GM19397 (cell line): ENCODE measurements at regions not wholly inside any gene's neighbourhood (a gene's known extent, or its start where the extent isn't known, plus 50 kb on each side); places are given as distances from the start of the nearest gene placed in this dataset.
"Not testable (repeated sequence)": the region's sequence is repeated elsewhere in the genome, so short reads cannot be mapped to it uniquely, and the experiment has no call there.

Source experiments
- ATAC-seq: cut with Tn5 transposase; IDR thresholded peaks from one replicate; pipeline ENCODE4 v1.9.1; 2021; ENCODE audit warnings: mild to moderate bottlenecking, moderate library complexity; ENCODE audit not compliant: unreplicated experiment

GRCh38 chr1:60866226-60866900 lies 216.0 kb upstream of the NFIA start:
- no peak for ATAC-seq

DNA sequence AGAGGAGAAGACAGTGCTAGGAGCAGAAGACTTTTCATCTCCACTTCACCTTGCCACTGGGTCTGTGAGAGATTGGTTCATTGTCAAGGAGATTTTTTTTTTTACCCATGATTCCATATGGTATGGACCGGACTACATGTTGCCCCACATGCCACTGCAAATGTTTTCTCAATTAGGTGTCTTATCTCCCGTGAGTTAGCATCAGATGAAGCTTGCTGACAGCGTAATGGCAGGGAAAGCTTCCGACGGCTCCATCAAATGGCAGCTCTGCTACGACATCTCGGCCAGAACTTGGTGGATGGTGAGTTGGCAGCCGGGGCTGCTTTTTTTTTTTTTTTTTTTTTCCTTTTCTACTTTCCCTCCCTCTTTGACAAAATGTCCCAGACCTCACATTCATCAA lies 217.2 kb upstream of the NFIA start:
- no peak for ATAC-seq

GRCh38 chr1:60864722-60865121 lies 217.6 kb upstream of the NFIA start:
- no peak for ATAC-seq

DNA sequence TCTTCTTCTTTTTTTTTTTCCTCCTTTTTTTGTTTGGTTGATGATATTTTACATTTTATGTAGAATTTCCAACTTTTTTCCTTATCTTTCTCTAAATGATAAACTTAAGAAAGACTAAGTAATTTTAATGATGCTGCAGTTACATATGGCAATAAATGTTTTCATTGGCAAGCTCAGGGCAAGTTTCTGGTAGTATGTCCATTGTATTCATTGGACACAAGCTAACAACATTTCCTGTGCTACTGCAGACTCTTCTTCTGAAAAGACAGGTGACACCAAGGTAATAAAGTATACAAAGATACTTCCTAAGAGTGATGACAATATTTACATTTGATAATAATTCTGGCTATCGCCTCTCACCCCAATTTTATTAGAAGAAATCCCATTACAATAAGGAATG lies 219.2 kb upstream of the NFIA start:
- no peak for ATAC-seq

- no peak for ATAC-seq
Measured at GRCh38 chr1:60861961-60862567, 220.3 kb upstream of the NFIA start.

- ATAC-seq, result no peak
Measured at GRCh38 chr1:60859111-60859510, 223.2 kb upstream of the NFIA start.

GRCh38 chr1:60857851-60858250 lies 224.5 kb upstream of the NFIA start:
- ATAC-seq, result no peak

DNA sequence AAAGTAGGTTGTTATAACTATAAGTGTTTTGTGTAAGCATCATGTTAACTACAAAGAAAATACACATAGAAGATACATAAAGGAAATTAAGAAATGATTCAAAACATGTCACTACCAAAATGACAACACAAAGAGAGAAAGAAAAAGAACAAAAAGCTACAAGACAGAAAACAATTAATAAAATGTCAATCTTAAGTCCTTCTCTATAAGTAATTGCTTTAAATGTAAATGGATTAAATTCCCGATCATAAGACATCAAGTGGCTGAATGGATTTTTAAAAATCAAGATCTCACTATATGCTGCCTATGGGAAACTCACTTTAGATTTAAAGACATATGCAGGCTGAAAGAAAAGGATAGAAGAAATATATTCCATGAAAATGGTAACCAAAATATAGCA lies 232.3 kb upstream of the NFIA start:
- no peak for ATAC-seq

DNA sequence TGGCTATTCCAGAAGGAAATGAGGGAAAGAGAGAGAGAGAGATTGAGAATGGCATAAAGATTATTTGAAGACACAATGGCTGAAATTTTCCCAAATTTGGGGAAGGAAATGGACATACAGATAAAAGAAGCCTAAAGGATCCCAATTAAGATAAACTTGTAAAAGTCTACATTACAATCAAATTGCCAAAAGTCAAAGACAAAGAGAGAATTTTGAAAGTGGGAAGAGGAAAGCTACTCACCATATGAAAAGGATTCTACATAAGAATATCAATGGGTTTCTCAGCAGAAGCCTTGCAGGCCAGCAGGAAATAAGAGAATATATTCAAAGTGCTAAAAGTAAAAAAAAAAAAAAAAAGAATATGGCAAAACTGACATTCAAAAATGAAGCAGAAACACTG lies 233.0 kb upstream of the NFIA start:
- no peak for ATAC-seq

GRCh38 chr1:60848583-60849188 lies 233.7 kb upstream of the NFIA start:
- ATAC-seq, result no peak

- ATAC-seq, result no peak
Measured at GRCh38 chr1:60847855-60848582, 234.3 kb upstream of the NFIA start.

DNA sequence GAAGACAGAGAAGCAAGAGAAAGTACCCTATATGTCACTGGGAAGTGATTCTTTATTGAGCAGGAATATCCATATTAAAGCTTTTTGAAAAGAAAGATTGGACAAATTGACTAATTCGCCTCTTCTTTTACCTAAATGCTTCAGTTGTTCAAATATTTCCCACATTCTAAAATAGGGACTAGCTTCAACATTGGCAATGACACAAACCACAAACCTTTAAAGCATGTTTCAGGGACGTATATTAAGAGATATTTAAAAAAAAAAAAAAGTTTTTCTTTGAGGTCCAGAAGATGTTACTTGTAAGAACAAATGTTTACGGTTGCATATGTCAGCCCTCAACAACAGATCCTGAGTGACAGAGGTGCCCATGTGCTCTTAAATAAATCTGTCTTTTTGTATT lies 235.0 kb upstream of the NFIA start:
- no peak for ATAC-seq

GRCh38 chr1:60845659-60846058 lies 236.7 kb upstream of the NFIA start:
- ATAC-seq, result not testable (repeated sequence)

GRCh38 chr1:60842304-60842703 lies 240.1 kb upstream of the NFIA start:
- no peak for ATAC-seq

DNA sequence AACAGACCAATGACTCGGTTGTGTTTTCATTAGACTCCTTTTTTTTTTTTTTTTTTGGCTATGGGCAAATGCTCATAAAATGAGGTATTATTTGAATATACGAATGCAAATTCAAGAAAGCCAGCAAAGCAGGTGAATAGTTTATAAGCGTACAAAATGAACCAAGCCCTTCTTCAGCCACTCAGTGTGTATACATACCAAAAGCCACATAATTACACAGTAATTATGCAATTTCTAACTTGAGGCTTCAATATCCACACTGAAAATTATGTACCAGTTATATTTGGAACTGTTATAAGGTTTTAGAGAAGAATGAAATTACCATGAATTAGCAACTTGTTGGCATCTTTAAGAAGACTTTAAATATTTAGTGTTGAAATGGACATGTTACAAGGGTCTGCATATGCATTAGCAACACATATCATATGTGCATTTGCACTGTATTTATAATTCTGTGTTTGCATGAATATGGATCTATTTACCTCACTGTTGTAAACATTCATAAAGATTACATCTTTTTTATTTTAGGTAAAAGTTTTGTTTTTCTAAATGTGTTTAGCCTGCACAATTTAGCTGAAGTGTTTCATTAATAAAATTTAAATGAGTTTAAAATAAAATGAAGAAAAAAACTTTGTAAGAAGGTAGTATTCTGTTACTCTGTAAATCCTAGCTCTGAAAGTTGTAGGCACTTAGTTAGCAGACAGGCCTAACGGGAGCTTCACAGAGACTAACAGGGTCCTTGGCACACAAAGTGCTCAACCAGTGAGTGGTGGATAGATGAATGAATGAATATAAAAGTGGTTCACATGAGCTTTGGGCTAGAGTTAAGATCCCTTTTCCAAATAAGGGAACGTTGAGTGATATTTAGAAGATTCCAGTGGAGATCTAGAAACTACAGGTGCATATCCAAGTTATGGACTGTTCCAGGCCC lies 241.0 kb upstream of the NFIA start:
- ATAC-seq, result no peak

- not testable (repeated sequence) for ATAC-seq
Measured at GRCh38 chr1:60840476-60840875, 241.9 kb upstream of the NFIA start.

GRCh38 chr1:60835649-60836048 lies 246.7 kb upstream of the NFIA start:
- no peak for ATAC-seq

GRCh38 chr1:60833173-60833572 lies 249.2 kb upstream of the NFIA start:
- no peak for ATAC-seq

- no peak for ATAC-seq
Measured at GRCh38 chr1:60832367-60832766, 250.0 kb upstream of the NFIA start.

DNA sequence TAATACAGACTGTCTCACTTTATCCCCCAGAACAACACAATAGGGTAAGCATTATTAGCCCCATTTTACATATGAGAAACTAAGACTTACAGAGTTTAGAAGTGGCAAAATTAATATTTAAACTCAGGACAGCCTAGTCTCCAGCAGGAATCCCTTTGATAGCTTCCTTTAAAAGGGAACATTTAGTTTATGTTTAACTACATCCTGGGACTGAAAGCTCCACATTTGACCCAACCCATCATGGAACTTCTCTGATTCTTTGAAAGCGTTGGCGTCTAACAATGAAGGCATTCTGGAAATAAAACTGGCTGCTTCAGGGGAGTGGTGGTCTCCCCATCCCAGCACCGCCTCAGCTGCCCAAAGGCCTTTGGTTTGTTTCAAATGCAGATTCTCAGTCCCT lies 250.6 kb upstream of the NFIA start:
- ATAC-seq, result no peak

GRCh38 chr1:60828944-60829343 lies 253.4 kb upstream of the NFIA start:
- no peak for ATAC-seq
